NAMALWA (cell line): ENCODE measurements at regions not wholly inside any gene's neighbourhood (a gene's known extent, or its start where the extent isn't known, plus 50 kb on each side); places are given as distances from the start of the nearest gene placed in this dataset.

Source experiments
- DNase-seq: peaks from one replicate; pipeline ENCODE4 v3.0.0-alpha.2; 2015; ENCODE audit warnings: low spot score

DNA sequence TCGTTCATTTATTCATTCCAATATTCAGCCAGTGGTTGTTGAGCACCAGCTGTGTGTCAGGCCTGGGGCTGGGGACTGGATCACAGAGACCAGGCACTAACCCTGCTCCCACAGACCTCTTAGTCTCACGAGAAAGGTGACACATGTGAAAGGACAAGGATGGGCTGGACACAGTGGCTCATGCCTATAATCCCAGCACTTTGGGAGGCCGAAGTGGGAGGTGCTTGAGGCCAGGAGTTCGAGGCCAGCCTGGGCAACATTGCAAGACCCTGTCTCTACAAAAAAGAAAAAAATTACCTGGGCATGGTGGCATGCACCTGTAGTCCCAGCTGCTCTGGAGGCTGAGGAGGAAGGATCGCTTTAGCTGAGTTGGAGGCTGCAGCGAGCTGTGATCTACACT, 105.9 kb upstream of the SDK1 start:
- DNase-seq, result no peak

- DNase-seq, result no peak
These were observed 104.2 kb upstream of the SDK1 start for GRCh38 chr7:3196629-3197400.

DNA sequence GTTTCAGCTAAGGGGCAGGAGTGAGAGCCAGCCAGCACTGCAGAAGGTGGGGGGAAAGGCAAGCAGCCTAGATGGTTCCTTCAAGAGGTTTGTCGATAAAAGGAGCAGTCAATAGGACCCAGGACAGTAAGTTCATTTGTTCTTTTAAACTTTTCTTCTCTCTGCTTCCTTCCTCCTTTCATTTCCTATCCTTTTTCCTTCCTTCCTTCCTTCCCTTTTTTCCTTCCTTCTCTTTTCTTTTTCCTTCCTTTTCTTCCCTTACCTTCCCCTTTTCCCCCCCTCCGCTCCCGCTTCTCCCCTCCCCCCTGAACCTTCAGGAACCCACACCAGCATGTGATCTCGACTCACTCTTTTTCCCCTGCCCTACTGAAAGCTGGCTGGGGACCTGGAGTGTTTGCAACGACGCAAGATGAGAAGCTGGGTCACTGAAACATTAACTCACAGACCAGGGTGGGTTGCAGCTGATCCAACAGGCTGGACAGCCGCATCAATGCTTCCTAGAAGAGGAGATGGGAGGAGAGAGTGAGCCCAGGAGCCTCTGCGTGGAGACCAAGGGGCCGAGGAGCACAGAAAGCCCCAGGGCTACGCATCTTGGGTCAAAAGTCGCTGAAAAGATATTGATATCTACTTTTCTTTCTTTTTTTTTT, 103.4 kb upstream of the SDK1 start:
- no peak for DNase-seq

GRCh38 chr7:3198316-3198715, 102.7 kb upstream of the SDK1 start:
- DNase-seq, result no peak

GRCh38 chr7:3200504-3200903, 100.5 kb upstream of the SDK1 start:
- DNase-seq, result peak; percentile 68

GRCh38 chr7:3201306-3201705, 99.7 kb upstream of the SDK1 start:
- no peak for DNase-seq

DNA sequence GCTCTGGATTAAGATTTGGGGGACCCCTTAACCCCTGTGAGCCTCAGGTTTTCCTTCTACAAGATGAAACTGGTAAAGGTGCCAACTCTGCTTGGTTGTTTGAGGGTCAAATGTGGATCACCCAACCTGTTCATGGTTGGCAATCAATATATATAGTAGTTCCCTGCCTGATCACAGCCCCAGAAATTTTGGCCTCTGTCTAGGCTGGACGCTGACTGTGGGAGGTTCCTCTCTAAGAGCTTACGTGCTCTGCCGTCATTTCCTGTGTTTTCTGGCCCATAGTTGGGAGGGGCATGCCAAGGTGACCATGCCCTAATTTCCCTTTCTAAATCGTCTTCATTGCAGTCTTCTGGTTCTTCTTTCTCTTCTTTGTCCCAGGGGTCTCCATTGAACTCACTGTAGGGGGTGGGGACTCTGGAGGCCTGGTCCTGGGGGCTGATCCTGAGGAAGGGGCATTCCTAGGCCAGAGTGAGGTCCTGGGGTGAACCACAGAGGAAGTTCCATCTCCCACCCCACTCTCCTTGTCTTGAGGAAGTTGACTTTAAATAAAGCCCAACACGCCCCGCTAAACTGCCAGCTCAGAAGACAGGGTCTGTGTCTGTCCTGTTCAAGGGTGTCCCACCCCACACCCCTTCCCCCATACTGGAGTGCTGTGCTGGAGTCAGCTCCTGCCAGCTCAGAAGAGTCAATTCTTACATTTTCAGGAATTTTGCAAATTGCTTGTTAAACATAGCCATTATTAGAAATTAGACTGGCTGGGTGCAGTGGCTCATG, 98.9 kb upstream of the SDK1 start:
- DNase-seq, result no peak

- DNase-seq, result no peak
These were observed 96.5 kb upstream of the SDK1 start for GRCh38 chr7:3204526-3204925.

DNA sequence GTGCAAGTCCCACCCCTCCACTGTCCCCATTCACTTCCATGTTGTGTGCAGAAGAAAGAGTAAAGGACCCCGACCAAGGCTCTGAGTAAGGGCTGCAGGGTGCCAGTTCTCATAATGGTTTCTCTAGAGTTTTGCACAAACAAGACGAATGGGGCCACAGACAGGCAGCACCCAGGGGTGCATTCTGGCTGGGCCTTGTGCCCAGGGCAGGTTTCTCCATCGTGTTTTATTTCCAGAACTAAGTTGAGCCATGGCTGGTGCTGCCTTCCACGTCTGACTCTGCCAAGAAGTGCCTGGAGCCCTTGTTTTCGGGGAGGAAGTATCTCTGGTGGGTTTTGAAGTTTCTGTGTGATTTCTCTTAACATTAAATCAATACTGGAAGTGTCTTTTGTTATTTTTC, 95.0 kb upstream of the SDK1 start:
- no peak for DNase-seq

DNA sequence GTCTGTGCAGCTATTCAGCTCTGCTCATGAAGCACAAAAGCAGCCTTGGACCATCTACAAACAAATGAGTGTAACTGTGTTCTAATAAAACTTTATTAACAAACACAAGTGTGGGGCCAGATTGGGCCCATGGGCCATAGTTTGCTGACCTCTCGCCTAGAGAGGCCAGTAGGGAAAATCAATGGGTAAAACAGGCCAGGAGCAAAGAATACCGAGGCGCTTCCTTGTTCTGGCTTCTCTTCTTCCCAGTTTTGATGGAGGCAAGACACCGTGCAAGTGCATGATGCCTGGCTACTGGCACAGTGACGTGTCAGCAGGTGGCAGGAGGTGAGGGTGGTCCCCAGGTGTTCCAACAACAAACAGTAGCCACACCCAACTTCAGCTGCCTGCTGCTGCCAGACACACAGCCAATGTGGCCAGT, 94.3 kb upstream of the SDK1 start:
- DNase-seq, result no peak

GRCh38 chr7:3207387-3207902, 93.6 kb upstream of the SDK1 start:
- no peak for DNase-seq

DNA sequence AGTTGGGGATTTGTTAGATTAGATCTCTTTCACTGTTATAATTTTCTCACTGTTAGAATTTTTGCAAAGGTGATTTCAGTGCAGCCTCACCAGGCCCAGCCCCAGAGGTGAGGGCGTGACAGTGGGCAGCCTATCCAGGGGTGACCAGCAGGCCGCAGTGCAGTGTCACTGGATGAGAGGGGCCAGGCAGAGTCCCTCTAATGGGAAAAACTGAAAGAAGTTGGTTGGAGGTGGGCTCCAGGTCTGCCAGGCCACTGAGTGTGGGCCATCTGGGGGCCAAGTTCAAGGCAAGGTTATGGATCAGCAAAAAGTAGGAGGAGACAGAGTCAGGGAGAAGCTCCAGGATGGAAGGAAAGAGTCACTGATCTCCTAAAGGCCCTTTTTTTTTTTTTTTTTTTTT, 90.5 kb upstream of the SDK1 start:
- no peak for DNase-seq

- DNase-seq, result no peak
These were observed 87.0 kb upstream of the SDK1 start for GRCh38 chr7:3214090-3214413.

GRCh38 chr7:3215624-3216585, 85.1 kb upstream of the SDK1 start:
- DNase-seq, result no peak

GRCh38 chr7:3217166-3217565, 83.9 kb upstream of the SDK1 start:
- DNase-seq, result no peak

DNA sequence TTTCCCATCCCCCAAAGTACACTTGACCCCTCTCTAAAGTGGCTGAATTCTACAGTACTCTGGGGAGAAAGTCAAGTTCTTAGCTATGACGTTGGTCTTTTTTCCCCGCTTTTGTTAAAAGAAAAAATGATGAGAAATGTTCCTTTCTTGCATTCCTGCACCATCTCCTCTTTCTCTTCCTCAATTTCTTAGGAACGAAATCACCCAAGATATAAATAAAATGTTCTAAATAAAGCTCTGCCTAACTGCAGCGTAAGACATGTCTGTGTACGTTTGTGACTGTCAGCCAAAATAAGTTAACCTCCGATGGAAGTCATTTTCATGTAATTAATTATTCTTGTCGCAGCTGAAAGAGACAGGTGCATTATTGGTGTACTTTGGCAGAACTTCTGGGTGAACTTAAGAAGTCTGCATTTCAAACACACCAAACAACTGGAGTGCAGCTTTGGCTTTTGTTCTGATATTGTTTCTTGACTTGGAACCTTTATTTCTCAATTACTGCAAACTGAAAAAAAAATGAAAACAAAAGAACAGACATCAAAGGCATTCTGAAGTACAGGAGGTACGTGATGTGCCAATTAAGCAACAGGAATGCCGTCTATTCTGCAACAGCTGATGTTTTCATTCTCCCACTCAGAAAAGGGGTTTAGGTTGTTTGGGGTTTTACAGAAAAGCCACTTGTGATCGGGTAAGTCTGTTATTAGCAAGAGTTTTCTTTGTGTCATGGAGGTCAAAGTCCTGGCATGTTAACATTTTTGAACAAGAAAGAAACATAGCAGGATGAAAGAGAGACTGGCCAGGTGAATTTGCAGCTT, 82.4 kb upstream of the SDK1 start:
- DNase-seq, result no peak

DNA sequence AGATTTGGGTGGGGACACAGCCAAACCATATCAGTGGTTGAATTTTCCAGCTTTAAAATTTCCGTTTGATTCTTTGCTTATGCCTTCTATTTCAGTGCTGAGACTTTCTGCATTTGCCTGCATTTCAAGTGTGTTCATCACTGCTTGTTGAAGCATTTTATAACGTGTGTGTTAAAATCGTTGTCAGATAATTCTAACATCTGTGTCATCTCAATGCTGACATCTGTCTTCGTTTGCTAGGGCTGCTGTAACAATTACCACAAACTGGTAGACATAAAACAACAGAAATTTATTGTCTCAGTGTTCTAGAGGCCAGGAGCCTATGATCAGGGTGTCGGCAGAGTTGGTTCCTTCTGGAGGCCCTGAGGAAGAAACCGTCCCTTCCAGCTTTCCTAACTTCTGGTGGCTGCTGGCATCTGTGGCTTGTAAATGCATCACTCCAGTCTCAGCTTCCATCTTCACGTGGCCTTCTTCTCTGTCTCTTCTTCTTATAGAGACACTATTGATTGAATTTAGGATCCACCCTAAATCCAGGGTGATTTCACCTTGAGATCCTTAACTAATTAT, 71.1 kb upstream of the SDK1 start:
- no peak for DNase-seq

DNA sequence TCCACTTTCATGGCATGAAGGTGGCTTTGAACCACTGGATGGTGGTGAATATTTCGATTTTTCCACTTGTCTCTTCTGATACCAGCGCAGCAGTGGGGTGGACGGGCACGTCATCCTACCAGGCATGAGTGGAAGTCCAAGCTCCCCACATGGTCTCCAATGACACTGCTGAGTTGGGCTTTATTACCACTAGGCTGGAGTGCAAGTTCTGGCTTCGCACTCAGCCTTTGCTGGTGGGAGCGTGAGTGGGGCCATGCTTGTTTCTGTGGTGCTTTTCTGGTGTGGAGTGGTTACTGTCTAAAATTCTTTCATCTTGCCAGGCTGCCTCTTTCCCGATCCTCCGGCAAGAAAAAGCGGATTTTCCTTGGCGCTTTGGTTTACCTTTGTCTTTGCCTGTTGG, 70.1 kb upstream of the SDK1 start:
- no peak for DNase-seq

DNA sequence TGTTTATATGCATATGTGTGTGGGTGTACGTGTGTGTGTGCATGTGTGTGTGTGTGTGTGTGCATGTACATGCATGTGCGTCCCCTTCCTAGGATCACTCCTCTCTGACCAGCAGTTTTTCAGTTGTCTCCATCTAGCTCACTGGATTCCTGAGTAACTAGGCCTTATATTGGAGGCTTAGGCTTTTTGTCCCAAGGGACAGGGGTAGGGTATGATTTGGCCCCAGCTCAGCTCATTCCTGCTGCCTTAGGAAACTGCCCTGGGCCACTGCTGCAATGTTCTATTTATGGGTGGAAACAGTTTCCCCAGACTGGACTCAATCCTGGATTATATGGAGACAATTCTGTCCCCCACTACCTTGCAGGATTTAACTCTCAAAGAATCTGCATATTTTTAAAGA, 68.8 kb upstream of the SDK1 start:
- no peak for DNase-seq

DNA sequence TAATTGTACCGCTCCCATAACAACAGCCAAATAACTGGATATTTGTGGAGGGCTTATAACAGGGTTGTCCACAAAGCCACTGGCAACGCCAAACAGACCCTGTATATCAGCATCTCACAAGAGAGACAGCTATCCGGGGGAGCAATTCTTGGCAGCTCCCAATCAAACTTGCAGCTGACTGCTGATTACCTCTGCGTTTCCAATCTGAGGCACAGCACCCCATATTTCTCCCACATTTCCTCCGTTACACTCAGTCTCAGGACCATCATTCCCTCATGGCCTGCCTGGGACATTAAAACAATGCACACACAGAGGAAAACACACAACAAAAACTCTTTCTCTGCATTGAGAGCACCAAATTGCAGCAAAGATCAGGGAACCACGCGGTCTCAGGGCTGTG, 67.8 kb upstream of the SDK1 start:
- DNase-seq, result no peak

GRCh38 chr7:3234051-3234450, 67.0 kb upstream of the SDK1 start:
- DNase-seq, result no peak
